Parathyroid adenoma (tissue), 2 donors: ENCODE measurements at regions not wholly inside any gene's neighbourhood (a gene's known extent, or its start where the extent isn't known, plus 50 kb on each side); places are given as distances from the start of the nearest gene placed in this dataset.

Experiments used
- H2AFZ ChIP-seq: fragments of 300-600 bp; sonication (generic); one replicate; pipeline ENCODE4 v1.7.0; 2017; ENCODE audit warnings: antibody characterized with exemption, mild to moderate bottlenecking
- H3K27ac ChIP-seq: fragments of 300-600 bp; sonication (generic); one replicate; pipeline ENCODE4 v1.7.0; 2017
- H3K27me3 ChIP-seq: fragments of 300-600 bp; sonication (generic); one replicate; pipeline ENCODE4 v1.7.0; 2017; ENCODE audit warnings: low read length; ENCODE audit not compliant: control insufficient read depth, insufficient read depth
- H3K36me3 ChIP-seq: fragments of 300-600 bp; sonication (generic); one replicate; pipeline ENCODE4 v1.7.0; 2017; ENCODE audit warnings: low read length; ENCODE audit not compliant: control insufficient read depth, insufficient read depth
- H3K4me1 ChIP-seq: fragments of 300-600 bp; sonication (generic); one replicate; pipeline ENCODE4 v1.7.0; 2017; ENCODE audit warnings: control low read depth
- H3K4me2 ChIP-seq: fragments of 300-600 bp; sonication (generic); one replicate; pipeline ENCODE4 v1.7.0; 2017; ENCODE audit warnings: low read length
- H3K4me3 ChIP-seq: fragments of 300-600 bp; sonication (generic); one replicate; pipeline ENCODE4 v1.7.0; 2017; ENCODE audit warnings: low read depth, low read length
- H3K79me2 ChIP-seq: fragments of 300-600 bp; sonication (generic); one replicate; pipeline ENCODE4 v1.7.0; 2017; ENCODE audit warnings: control low read depth
- H3K9ac ChIP-seq: fragments of 300-600 bp; sonication (generic); one replicate; pipeline ENCODE4 v1.7.0; 2017; ENCODE audit warnings: mild to moderate bottlenecking
- H3K9me3 ChIP-seq: fragments of 300-600 bp; sonication (generic); one replicate; pipeline ENCODE4 v1.7.0; 2017; ENCODE audit warnings: low read length; ENCODE audit not compliant: control insufficient read depth
- TF ChIP-seq, protein P1 (sequence below): fragments of 300-600 bp; sonication (generic); IDR thresholded peaks from one replicate; pipeline ENCODE4 v1.7.0; 2017; ENCODE audit warnings: antibody characterized with exemption, mild to moderate bottlenecking
- donor health status: primary hyperparathyroidism.

DNA sequence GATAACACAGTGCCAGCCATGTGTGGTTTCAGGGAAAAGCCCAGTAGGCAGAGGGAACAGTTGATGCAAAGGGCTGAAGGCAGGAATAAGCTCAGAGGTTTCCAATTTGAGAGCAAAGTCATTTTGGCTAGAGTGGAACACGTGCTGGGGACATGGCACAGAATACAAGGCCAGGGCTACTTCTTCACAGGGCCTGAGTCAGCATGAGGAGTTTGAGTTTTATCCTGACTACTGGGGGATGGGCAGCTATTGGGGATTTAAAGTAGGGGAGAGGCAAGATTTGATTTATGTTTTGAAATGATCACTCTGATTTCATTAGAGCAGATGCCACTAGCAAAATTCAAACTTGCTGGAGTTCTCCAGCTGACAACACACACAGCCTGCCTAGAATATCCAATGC lies 241.1 kb upstream of the CSF3R start:
- Histone ChIP-seq H3K79me2 (no peaks in the 10 kb centered on the region), H3K4me1 (no peaks in the 10 kb centered on the region), H3K27me3 (no peaks in the 10 kb centered on the region)

DNA sequence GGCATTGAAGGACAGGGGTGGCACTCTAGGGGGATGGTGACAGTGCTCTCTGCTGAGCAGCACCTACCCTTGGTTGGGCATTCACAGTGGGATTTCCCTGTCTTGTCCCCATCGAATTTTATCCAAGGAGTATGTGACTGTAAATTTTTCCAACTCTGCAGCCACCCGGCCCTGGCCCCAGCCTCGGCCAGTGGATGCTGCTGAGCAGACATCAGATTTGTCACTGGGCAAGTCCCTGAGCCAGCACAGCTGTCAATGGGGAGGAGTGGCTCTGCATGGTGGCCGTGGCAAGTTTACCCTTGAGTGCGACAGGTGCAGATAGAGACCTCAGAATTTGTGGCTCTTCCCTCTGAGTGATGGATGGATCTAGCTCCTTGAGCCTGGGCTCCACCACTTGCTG lies 240.2 kb upstream of the CSF3R start:
- no peaks in the 10 kb centered on the region for H3K4me1 ChIP-seq
- no peaks in the 10 kb centered on the region for H3K36me3 ChIP-seq
- no peaks in the 10 kb centered on the region for H3K9me3 ChIP-seq
- H3K79me2 ChIP-seq: no peaks in the 10 kb centered on the region
- no peak overlapping the region for H3K9ac ChIP-seq
- H3K4me3 ChIP-seq: no peak overlapping the region
- TF ChIP-seq, protein P1, sequence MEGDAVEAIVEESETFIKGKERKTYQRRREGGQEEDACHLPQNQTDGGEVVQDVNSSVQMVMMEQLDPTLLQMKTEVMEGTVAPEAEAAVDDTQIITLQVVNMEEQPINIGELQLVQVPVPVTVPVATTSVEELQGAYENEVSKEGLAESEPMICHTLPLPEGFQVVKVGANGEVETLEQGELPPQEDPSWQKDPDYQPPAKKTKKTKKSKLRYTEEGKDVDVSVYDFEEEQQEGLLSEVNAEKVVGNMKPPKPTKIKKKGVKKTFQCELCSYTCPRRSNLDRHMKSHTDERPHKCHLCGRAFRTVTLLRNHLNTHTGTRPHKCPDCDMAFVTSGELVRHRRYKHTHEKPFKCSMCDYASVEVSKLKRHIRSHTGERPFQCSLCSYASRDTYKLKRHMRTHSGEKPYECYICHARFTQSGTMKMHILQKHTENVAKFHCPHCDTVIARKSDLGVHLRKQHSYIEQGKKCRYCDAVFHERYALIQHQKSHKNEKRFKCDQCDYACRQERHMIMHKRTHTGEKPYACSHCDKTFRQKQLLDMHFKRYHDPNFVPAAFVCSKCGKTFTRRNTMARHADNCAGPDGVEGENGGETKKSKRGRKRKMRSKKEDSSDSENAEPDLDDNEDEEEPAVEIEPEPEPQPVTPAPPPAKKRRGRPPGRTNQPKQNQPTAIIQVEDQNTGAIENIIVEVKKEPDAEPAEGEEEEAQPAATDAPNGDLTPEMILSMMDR: no peak
- no peak overlapping the region for H2AFZ ChIP-seq
- H3K4me2 ChIP-seq: no peak overlapping the region
- no peaks in the 10 kb centered on the region for H3K27me3 ChIP-seq
- no peak overlapping the region for H3K27ac ChIP-seq

More for the DNA sequence above, 241.1 kb upstream of the CSF3R start:
- Histone ChIP-seq H2AFZ (no peak overlapping the region), H3K4me2 (no peak overlapping the region), H3K36me3 (no peaks in the 10 kb centered on the region), H3K4me3 (no peak overlapping the region), H3K9me3 (no peaks in the 10 kb centered on the region), H3K9ac (no peak overlapping the region), H3K27ac (no peak overlapping the region)
- TF ChIP-seq, protein P1: no peak

DNA sequence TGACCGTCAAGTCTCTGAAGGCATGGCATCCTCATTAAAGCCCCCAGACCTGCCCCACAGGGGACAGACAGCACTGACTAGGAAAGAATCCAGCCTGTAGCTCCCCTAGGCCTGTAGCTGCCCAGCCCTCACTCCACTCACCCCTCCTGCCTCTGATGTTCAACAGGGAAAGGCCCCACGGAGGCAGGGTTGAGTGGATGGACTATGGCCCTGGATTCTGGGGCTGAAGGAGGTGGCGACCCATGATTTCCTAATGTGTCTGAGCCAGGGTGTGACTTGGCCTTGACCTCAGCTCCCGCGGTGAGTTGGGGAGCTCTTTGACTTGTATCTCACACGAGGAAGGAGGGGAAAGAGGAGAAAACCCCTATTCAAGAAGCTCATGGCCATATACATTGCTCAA lies 238.5 kb upstream of the CSF3R start:
- no peak overlapping the region for H2AFZ ChIP-seq
- no peaks in the 10 kb centered on the region for H3K27me3 ChIP-seq
- H3K36me3 ChIP-seq: no peaks in the 10 kb centered on the region
- no peaks in the 10 kb centered on the region for H3K79me2 ChIP-seq
- H3K27ac ChIP-seq: no peak overlapping the region
- TF ChIP-seq, protein P1: no peak
- no peak overlapping the region for H3K9ac ChIP-seq
- no peaks in the 10 kb centered on the region for H3K4me1 ChIP-seq
- H3K4me3 ChIP-seq: no peak overlapping the region
- H3K9me3 ChIP-seq: no peaks in the 10 kb centered on the region
- no peak overlapping the region for H3K4me2 ChIP-seq

DNA sequence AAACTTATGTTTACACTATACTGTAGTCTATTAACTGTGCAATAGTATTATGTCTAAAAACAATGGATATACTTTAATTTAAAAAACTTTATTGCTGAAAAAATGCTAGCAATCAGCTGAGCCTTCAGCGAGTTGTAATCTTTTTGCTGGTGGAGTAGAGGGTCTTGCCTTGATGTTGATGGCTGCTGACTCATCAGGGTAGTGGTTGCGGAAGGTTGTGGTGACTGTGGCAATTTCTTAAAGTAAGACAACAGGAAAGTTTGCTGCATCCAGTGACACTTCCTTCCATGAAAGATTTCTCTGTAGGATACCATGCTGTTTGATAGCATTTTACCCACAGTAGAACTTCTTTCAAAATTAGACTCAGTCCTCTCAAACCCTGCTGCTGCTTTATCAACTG lies 234.7 kb upstream of the CSF3R start:
- TF ChIP-seq, protein P1: no peak
- H3K4me2 ChIP-seq: no peak overlapping the region
- H3K9me3 ChIP-seq: no peaks in the 10 kb centered on the region
- no peaks in the 10 kb centered on the region for H3K79me2 ChIP-seq
- no peaks in the 10 kb centered on the region for H3K36me3 ChIP-seq
- H3K9ac ChIP-seq: no peak overlapping the region
- no peaks in the 10 kb centered on the region for H3K27me3 ChIP-seq
- no peak overlapping the region for H2AFZ ChIP-seq
- H3K4me3 ChIP-seq: no peak overlapping the region
- no peak overlapping the region for H3K27ac ChIP-seq
- no peaks in the 10 kb centered on the region for H3K4me1 ChIP-seq

DNA sequence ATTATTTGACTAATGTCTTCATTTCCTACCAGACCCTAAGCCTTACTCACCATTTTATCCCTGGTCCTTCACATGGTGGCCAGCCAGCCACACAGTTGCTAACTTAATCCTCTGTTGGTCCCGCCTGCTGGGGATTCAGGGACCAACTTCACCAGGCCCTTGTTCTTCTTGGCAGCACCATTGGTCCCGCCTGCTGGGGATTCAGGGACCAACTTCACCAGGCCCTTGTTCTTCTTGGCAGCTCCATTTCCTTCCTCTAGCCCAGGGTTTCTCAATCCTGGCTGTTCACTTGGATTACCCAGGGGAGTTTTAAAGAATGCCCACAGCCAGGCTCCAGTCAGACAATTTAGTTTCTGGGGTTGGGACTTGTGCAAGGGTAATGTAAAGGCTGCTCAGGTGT lies 233.1 kb upstream of the CSF3R start:
- TF ChIP-seq, protein P1: no peak
- no peak overlapping the region for H3K4me2 ChIP-seq
- H3K27me3 ChIP-seq: no peaks in the 10 kb centered on the region
- H3K4me3 ChIP-seq: no peak overlapping the region
- no peaks in the 10 kb centered on the region for H3K9me3 ChIP-seq
- H3K27ac ChIP-seq: no peak overlapping the region
- H3K79me2 ChIP-seq: no peaks in the 10 kb centered on the region
- no peaks in the 10 kb centered on the region for H3K36me3 ChIP-seq
- no peak overlapping the region for H3K9ac ChIP-seq
- H2AFZ ChIP-seq: no peak overlapping the region
- H3K4me1 ChIP-seq: no peaks in the 10 kb centered on the region
